ENCODE measurements at regions not wholly inside any gene's neighbourhood (a gene's known extent, or its start where the extent isn't known, plus 50 kb on each side); places are given as distances from the start of the nearest gene placed in this dataset.

GRCh38 chr15:69661871-69662644 is 209.4 kb downstream of the RPLP1 start:
- H3K9me3 Mint-ChIP-seq (ENCODE audit: unreplicated experiment), result peaks cover 9% of the 10 kb centered on the region
- no peak overlapping the region for H3K4me3 Mint-ChIP-seq (ENCODE audit: unreplicated experiment)
- no peak for TF ChIP-seq CTCF (IDR thresholded peaks at IDR 0.05; ENCODE audit: partially characterized antibody, unreplicated experiment)
- no peak for DNase-seq
- H3K27ac Mint-ChIP-seq (ENCODE audit: unreplicated experiment), result no peak overlapping the region
- H3K4me1 Mint-ChIP-seq (ENCODE audit: low read depth, unreplicated experiment), result peaks cover 15% of the 10 kb centered on the region
- peaks cover 6% of the 10 kb centered on the region for H3K27me3 Mint-ChIP-seq (ENCODE audit: unreplicated experiment)
- H3K36me3 Mint-ChIP-seq (ENCODE audit: unreplicated experiment), result no peaks in the 10 kb centered on the region

- peaks cover 15% of the 10 kb centered on the region for H3K4me1 Mint-ChIP-seq (ENCODE audit: low read depth, unreplicated experiment)
- TF ChIP-seq CTCF (IDR thresholded peaks at IDR 0.05; ENCODE audit: partially characterized antibody, unreplicated experiment), result no peak
- peaks cover 3% of the 10 kb centered on the region for H3K27me3 Mint-ChIP-seq (ENCODE audit: unreplicated experiment)
- no peak overlapping the region for H3K4me3 Mint-ChIP-seq (ENCODE audit: unreplicated experiment)
- no peak overlapping the region for H3K27ac Mint-ChIP-seq (ENCODE audit: unreplicated experiment)
- DNase-seq, result no peak
- H3K36me3 Mint-ChIP-seq (ENCODE audit: unreplicated experiment), result no peaks in the 10 kb centered on the region
- H3K9me3 Mint-ChIP-seq (ENCODE audit: unreplicated experiment), result peaks cover 6% of the 10 kb centered on the region
Measured at GRCh38 chr15:69662645-69663000, 210.0 kb downstream of the RPLP1 start.

- TF ChIP-seq CTCF (IDR thresholded peaks at IDR 0.05; ENCODE audit: partially characterized antibody, unreplicated experiment), result no peak
- H3K4me3 Mint-ChIP-seq (ENCODE audit: unreplicated experiment), result no peak overlapping the region
- no peak for DNase-seq
- H3K27me3 Mint-ChIP-seq (ENCODE audit: unreplicated experiment), result peaks cover 3% of the 10 kb centered on the region
- no peak overlapping the region for H3K27ac Mint-ChIP-seq (ENCODE audit: unreplicated experiment)
- H3K9me3 Mint-ChIP-seq (ENCODE audit: unreplicated experiment), result peaks cover 5% of the 10 kb centered on the region
- H3K36me3 Mint-ChIP-seq (ENCODE audit: unreplicated experiment), result no peaks in the 10 kb centered on the region
- peaks cover 20% of the 10 kb centered on the region for H3K4me1 Mint-ChIP-seq (ENCODE audit: low read depth, unreplicated experiment)
Measured at GRCh38 chr15:69663441-69663840, 210.8 kb downstream of the RPLP1 start.

GRCh38 chr15:69663982-69664381 is 211.4 kb downstream of the RPLP1 start:
- H3K27ac Mint-ChIP-seq (ENCODE audit: unreplicated experiment), result no peak overlapping the region
- peaks cover 21% of the 10 kb centered on the region for H3K4me1 Mint-ChIP-seq (ENCODE audit: low read depth, unreplicated experiment)
- DNase-seq, result no peak
- H3K4me3 Mint-ChIP-seq (ENCODE audit: unreplicated experiment), result no peak overlapping the region
- H3K27me3 Mint-ChIP-seq (ENCODE audit: unreplicated experiment), result peaks cover 3% of the 10 kb centered on the region
- no peak for TF ChIP-seq CTCF (IDR thresholded peaks at IDR 0.05; ENCODE audit: partially characterized antibody, unreplicated experiment)
- no peaks in the 10 kb centered on the region for H3K36me3 Mint-ChIP-seq (ENCODE audit: unreplicated experiment)
- peaks cover 5% of the 10 kb centered on the region for H3K9me3 Mint-ChIP-seq (ENCODE audit: unreplicated experiment)

Measured in glutamatergic neuron (in vitro differentiated cells).